GM18505 (cell line): ENCODE measurements at regions not wholly inside any gene's neighbourhood (a gene's known extent, or its start where the extent isn't known, plus 50 kb on each side); places are given as distances from the start of the nearest gene placed in this dataset.
A peak's percentile ranks its signal among the peaks of the same experiment; 100 is the strongest.

Experiments used
- ATAC-seq: cut with Tn5 transposase; IDR thresholded peaks from one replicate; pipeline ENCODE4 v1.9.1; 2021; ENCODE audit not compliant: unreplicated experiment
- POLR2A ChIP-seq: IDR thresholded peaks from 4 replicates; pipeline ENCODE4 v1.6.1; 2011; ENCODE audit warnings: borderline replicate concordance; ENCODE audit not compliant: insufficient read depth, insufficient read length; ENCODE audit errors: extremely low read depth

GRCh38 chr1:213840575-213840974 is 147.2 kb upstream of the PROX1 start:
- ATAC-seq = no peak
- no peak for TF ChIP-seq POLR2A

GRCh38 chr1:213844632-213845031 is 143.1 kb upstream of the PROX1 start:
- no peak for TF ChIP-seq POLR2A
- no peak for ATAC-seq

GRCh38 chr1:213852107-213852506 is 135.7 kb upstream of the PROX1 start:
- TF ChIP-seq POLR2A = no peak
- no peak for ATAC-seq

GRCh38 chr1:213858581-213858980 is 129.2 kb upstream of the PROX1 start:
- no peak for TF ChIP-seq POLR2A
- ATAC-seq = no peak

GRCh38 chr1:213861841-213862240 is 125.9 kb upstream of the PROX1 start:
- ATAC-seq = no peak
- TF ChIP-seq POLR2A = no peak

- ATAC-seq = no peak
- no peak for TF ChIP-seq POLR2A
Observed at GRCh38 chr1:213864091-213864490, 123.7 kb upstream of the PROX1 start.

- TF ChIP-seq POLR2A = no peak
- no peak for ATAC-seq
Observed at GRCh38 chr1:213868482-213868881, 119.3 kb upstream of the PROX1 start.

DNA sequence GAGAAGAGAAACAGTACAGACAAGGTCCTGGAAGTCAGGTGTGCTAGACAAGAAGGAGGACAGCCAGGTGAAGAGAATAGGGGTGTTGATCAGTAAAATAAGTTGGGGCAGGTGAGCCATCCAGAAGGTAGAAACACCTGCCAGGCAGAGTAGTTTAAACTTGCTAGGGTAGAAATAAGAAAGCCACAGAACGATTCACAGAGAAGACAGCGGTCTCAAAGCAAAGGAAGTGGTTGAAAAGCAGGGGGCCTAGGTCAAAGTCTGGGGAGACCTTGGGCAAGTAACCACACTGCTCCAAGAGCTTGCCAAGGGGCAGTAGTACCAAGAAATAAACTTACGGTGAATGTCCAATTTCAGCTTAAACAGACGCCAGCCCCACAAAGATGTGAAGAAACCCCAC is 116.6 kb upstream of the PROX1 start:
- ATAC-seq = no peak
- TF ChIP-seq POLR2A = no peak

- TF ChIP-seq POLR2A = no peak
- no peak for ATAC-seq
Observed at GRCh38 chr1:213874789-213875188, 113.0 kb upstream of the PROX1 start.

DNA sequence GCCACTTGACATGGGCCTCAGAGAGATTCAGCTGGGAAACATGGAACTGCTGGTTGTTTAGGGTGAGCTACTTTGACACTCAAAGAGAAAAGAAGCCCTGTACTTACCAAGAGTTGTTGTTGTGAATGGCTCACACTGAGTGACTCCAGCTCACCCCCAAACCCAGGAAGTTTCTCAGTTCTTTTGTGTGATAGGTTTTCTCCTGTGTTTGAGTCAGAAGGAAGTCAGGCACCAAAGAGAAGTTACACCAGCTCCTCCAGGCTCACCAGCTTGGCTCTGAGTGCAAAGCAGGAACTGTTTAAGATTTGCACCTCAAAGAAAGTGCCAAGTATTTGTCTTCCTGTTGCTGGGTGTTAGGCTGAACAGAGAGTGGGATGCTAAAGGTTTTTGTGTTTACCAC is 111.2 kb upstream of the PROX1 start:
- TF ChIP-seq POLR2A = no peak
- no peak for ATAC-seq

GRCh38 chr1:213883618-213884017 is 104.2 kb upstream of the PROX1 start:
- no peak for TF ChIP-seq POLR2A
- ATAC-seq = peak; percentile 55

GRCh38 chr1:213884402-213884801 is 103.4 kb upstream of the PROX1 start:
- no peak for TF ChIP-seq POLR2A
- ATAC-seq = no peak

DNA sequence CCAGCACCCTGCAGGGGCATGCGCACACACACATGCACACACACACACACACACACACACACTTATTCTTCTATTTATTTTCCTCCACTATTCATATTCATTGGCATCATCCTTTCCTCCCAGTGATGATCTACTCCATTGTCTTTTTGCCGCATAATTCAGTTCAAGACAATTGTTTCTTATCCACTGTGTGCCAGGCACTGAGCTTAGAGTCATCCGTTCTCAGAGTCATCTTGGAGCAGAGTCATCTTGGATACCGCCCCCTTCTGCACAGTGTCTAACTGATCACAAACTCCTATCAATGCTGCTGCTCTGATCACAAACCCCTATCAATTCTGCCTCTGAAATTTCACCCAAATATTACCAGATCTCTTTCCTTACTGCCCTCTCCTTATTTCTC is 102.8 kb upstream of the PROX1 start:
- no peak for TF ChIP-seq POLR2A
- no peak for ATAC-seq

GRCh38 chr1:213887842-213888241 is 99.9 kb upstream of the PROX1 start:
- ATAC-seq = no peak
- no peak for TF ChIP-seq POLR2A
